ENCODE measurements at regions not wholly inside any gene's neighbourhood (a gene's known extent, or its start where the extent isn't known, plus 50 kb on each side); places are given as distances from the start of the nearest gene placed in this dataset.
"Not testable (repeated sequence)": the region's sequence is repeated elsewhere in the genome, so short reads cannot be mapped to it uniquely, and the experiment has no call there.

DNA sequence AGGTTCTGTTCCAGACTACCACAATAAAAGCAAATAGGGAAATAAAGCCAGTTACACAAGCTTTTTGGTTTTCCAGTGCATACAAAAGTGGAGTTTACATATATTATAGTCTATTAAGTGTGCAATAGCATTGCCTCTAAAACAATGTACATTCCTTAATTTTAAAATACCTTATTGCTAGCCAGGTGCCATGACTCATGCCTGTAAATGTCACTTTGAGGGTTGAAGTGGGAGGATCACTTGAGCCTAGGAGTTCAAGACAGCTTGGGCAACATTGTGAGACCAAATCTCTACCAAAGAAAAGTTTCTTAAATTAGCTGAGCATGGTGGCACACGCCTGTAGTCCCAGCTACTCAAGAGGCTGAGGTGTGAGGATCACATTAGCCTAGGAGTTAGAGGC lies 52.9 kb upstream of the IMP4 start:
- DNase-seq (ENCODE audit: low spot score) = no peak

DNA sequence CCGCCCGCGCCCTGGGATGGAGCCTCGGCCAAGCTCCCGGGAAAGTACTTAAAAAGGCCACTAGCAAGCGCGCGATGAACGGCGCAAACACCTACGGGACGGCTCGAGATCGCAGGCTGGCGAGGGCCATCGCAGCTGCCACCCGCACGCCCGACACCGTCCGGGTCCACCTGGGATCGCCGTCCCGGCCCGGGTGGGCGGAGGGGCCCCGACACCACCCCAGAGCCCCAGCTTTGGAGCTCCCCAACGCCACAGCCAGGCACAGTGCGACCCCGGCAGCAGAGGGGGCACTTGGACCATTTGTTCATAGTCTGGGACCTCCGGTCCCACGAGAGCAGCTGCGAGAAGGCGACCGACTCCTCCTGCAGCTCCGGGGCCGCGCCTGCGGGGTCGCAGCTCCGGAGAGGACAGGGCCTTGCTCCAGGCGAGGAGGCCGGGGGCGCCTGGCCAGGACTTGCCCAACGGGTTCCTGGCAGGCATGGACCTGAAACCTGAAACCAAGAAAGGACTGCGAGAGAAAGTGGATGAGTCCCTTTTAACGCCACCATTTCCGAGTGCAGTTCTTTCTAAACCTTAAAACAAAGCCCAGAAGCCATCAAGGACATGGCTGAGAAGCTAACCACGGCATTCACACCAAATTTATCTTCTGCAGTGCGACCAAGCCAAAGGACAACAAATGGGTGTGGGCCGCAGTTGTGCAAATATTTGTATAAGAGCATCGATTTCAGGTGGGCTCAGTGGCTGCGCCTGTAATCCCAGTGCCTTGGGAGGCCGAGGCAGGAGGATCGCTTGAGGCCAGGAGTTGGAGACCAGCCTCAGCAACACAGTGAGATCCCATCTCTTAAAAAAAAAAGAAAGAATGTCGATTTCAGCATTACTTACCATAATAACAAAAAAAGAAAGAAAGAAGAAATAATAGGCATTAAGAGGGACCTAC lies 54.0 kb upstream of the IMP4 start:
- no peak for DNase-seq (ENCODE audit: low spot score)

DNA sequence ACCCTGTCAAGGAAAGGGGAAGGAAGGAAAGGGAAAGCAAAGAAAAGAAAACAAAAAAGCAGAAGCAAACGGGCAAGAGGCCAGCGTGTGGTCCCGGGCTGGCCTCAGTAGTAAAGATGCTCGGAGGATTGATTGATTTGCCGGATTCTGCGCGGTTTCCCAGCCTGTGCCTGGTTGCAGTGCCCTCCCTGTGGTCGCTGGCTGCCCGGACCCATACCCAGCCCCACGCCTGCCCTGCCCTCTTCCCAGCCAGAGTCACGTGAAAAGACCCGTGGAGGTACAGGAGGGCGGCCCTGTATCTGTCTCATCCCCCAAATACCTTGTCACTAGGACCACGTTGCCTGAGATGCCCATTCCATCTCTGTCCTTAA lies 55.1 kb upstream of the IMP4 start:
- DNase-seq (ENCODE audit: low spot score) = no peak

GRCh38 chr2:130286983-130287655 lies 55.6 kb upstream of the IMP4 start:
- DNase-seq (ENCODE audit: low spot score) = no peak

DNA sequence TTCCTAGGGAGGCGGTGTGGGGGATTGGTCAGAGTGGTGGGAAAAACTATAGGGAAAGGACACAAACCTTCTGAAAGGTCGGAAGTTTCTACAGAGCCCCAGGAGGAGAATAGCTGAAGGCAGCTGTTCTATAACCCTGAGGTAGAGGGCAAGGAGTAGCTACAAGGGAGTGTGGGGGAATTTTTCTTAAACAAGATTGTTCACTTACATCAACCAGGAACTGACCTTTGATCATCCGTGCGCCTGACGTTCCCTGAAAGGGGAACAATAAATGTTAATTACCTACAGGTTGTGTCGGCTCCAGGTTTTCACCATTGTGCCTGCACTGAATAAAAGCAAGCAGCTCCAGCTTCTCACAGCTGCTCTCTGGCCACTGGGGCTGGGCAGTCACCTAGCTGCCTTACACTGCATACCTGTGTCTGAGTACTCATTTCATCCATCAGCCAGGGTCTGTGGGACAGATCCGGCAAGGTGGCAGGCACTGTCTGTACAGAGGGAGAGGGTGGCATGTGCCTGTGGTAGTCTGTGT lies 59.3 kb upstream of the IMP4 start:
- not testable (repeated sequence) for DNase-seq (ENCODE audit: low spot score)

DNA sequence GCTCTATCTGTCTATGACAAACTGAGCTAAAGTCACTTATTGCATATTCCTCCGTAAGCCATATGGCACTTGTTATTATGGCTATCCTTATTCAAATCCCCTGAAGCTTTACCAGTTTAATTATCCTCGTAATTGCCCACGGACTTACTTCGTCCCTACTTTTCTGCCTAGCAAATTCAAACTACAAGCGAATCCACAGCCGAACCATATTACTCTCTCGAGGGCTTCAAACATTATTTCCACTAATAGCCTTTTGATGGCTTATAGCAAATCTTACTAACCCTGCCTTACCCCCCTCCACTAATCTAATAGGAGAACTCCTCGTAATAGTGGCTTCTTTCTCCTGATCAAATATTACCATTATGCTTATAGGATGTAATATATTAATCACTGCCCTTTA lies 63.1 kb upstream of the IMP4 start:
- not testable (repeated sequence) for DNase-seq (ENCODE audit: low spot score)

DNA sequence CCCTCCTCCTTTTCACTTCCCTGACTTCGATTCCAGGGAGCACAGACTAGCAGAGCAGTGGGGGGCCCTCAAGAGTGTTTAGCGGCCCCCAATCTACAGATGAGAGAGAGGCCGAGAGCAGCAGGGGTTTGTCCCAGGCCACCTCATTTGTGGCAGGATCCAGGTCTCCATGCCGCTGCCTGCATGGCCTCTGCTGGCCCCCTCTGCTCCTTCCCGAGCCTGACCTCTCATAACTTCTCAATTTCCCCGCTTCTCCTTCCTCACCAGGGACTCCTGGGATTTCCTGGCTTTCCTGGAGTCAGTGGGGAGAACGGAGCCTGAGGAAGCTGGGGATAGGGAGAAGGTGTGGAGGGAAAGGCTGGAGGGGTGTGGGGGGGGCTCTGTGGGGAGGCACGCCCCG lies 70.1 kb upstream of the TUBA3E start:
- not testable (repeated sequence) for DNase-seq (ENCODE audit: low spot score)

DNA sequence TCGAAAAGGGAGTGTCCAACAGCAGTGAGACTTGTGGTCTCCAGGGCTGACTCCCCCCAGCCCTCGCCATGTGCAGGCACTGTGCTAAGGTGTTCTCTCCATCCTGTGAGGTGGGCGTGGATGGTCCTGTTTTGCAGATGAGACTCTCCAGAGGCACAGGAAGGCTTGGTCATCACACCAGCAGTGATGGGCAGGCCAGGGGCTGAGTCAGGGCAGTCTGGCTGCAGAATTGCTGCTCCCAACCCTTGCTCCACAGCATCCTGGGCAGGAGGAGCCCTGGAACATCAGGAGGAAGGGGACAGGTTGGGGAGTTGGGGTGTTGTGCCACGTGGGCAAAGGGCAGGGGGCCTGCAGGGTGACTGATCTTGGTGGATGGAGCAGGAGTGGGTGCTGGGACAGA lies 69.3 kb upstream of the TUBA3E start:
- DNase-seq (ENCODE audit: low spot score) = not testable (repeated sequence)

DNA sequence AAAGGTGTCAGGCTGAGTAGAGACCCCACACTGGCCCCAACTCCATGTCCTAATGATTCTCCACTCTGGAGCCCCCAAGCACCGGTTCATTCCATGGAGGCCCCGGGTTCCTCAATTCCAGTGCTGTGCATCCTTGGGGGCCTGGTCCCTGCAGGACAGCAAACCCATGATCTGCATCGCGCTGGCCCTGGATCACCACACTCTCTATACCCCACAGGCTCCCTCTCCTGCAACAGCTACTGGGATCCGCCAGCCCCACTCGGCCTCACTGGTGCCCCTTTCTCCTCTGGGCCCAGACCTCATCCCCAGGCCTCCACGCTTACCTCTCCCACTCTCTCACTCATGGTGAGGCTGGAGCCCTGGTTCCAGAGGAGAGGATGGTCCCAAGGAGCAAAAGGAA lies 68.6 kb upstream of the TUBA3E start:
- DNase-seq (ENCODE audit: low spot score) = not testable (repeated sequence)

GRCh38 chr2:130265570-130266247 lies 67.5 kb upstream of the TUBA3E start:
- DNase-seq (ENCODE audit: low spot score) = not testable (repeated sequence)

GRCh38 chr2:130264901-130265320 lies 66.7 kb upstream of the TUBA3E start:
- DNase-seq (ENCODE audit: low spot score) = not testable (repeated sequence)

GRCh38 chr2:130264501-130264900 lies 66.3 kb upstream of the TUBA3E start:
- no peak for DNase-seq (ENCODE audit: low spot score)

- no peak for DNase-seq (ENCODE audit: low spot score)
Observed at GRCh38 chr2:130264046-130264445, 65.8 kb upstream of the TUBA3E start.

DNA sequence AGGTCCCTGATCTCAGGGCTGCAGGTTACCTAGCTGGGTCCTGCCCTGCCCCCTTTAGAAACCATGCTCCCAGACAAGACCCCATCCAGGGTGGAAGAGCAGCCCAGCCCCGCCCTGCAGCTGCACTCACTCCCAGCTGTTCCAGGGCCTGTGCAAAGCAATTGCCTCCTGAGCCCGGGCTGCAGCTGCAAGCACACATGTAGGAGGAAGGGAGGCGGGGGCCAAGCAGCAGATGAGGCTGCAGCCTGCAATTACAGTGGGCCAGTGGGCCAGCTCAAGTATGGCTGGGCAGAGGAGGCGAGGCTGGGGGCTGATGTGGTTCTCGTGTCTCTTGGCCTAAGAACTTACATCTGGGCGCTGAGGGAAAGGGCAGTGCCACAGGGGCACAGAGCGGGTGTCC lies 65.4 kb upstream of the TUBA3E start:
- DNase-seq (ENCODE audit: low spot score) = no peak

GRCh38 chr2:130261970-130262760 lies 63.9 kb upstream of the TUBA3E start:
- DNase-seq (ENCODE audit: low spot score) = peak; percentile 80

DNA sequence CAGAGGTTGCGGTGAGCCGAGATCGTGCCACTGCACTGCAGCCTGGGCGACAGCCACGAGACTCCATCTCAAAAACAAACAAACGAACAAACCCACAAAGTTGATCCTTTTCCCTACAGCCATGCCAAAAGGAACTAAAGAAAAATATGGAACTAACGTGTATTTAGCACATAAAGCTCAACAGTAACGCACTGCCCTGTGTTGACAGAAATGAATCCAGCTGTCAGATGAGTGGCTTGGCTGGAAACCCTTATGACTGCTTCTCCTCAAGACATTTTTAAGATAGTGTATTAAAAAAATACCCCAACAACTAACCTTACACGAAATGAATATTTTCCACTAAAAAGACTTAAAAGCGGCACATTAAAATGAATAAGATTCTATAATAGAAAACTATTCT lies 62.9 kb upstream of the TUBA3E start:
- no peak for DNase-seq (ENCODE audit: low spot score)

DNA sequence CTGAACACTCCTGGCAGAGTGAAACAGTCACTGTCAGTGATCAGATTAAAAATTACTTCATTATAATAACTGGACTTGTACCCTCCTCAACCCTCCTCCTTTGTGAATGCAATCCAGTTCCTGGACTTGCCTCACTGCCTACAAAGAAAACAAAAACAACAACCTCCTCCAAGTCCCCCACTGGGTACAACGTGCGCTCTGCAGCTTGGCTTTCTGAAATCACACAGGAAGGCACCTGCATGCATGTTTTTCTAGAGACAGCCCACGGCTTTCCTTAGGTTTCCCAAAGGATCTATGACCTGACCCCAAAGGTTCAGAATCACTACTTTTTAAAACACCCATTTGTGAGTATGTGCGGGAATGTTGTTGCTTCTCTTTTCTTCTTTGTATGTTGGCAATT lies 61.4 kb upstream of the TUBA3E start:
- no peak for DNase-seq (ENCODE audit: low spot score)

- DNase-seq (ENCODE audit: low spot score) = no peak
Observed at GRCh38 chr2:130258356-130258755, 60.1 kb upstream of the TUBA3E start.

DNA sequence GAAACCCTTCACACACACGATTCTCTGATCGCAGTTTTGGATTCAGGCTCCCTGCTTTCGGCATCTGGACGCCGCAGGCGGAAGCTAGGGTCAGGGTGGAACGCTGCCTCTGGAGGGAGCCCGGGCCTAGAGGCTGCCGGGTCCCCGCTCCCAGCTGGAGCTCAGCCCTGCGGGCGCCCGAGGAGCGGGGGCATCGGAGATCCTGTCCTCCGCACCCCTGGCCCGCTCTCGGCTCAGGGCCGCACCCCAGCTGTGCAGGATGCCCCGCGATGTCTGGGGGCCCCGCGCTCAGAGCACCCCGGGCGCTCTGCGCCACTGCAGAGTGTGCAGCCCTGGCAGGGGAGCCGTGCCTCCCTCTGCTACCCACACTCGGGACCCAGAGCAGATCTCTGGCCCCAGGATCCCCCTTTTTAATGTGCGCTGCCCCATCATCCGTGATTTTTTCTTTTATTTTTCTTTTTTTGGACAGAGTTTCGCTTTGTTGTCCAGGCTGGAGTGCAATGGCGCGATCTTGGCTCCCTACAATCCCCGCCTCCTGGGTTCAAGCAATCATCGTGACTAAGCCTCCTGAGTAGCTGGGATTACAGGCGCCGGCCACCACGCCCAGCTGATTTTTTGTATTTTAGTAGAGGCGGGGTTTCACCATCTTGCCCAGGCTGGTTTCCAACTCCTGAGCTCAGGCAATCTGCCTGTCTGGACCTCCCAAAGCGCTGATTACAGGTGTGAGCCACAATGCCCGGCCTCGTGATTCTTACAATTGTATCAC lies 54.8 kb upstream of the TUBA3E start:
- DNase-seq (ENCODE audit: low spot score) = peak; percentile 37

DNA sequence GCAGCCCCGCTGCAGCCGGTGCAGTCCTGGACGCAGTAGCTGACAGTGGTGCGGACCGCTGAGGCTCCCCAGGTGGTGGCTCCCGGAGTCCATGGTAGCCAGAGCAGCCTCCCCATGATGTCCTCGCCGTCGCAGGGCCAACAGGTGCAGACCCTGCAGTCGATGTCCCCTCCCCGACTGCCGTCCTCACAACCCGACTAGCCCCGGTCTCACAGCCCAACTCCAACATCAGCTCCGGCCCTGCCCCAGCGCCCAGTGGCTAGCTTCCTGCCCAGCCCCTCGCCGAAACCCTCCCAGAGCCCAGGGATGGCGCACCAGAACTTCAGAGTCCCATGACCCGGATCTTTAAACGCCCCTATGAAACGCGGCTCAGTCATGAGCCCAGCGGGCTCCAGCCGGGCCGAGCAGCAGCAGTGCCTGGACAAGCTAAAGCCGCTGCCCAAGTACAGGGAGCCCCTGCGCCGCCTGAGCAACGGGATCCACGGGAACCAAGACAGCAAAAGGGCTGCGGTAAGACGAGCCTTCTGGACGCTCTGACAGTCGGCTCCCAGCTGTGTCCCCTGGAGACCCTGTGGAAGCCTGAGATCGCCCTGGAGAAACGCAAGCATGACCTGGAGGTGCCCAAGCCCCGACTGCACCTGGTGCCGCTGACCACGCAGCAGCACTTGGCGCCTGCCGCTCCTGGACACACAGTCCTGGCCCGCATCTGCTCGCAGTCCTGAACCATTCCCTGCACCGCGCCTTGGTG lies 53.8 kb upstream of the TUBA3E start:
- DNase-seq (ENCODE audit: low spot score) = no peak
